A549 (cell line): ENCODE measurements at regions not wholly inside any gene's neighbourhood (a gene's known extent, or its start where the extent isn't known, plus 50 kb on each side); places are given as distances from the start of the nearest gene placed in this dataset.

Source experiments
- ATAC-seq, 2 experiments: fragments of 200-7000 bp in 1 of 2; fragments of >200 bp in 1 of 2; cut with Nextera tagmentation in 1 of 2; cut with Tn5 transposase in 1 of 2; 3 replicates each; pipeline versions ENCODE4 v1.8.0 to v1.9.1; 2018 to 2020; ENCODE audit warnings: mild to moderate bottlenecking in 1 of 2, moderate library complexity in 1 of 2
- CTCF ChIA-PET: fragments of 300-600 bp; sonication (Branson Sonifier 250); formaldehyde crosslinking; extraction: SDS; loops from one replicate; lab custom pipeline; 2021; ENCODE audit warnings: antibody characterized with exemption, inconsistent platforms; lab: Yijun Ruan, JAX
- POLR2A ChIA-PET: fragments of 350-600 bp; formaldehyde crosslinking; extraction: SDS; loops from one replicate; lab custom pipeline; 2021; ENCODE audit warnings: antibody characterized with exemption, inconsistent platforms; lab: Yijun Ruan, JAX
- DNase-seq, 2 experiments: peaks; one replicate each; pipeline versions ENCODE4 v3.0.0 to v3.0.0-alpha.2; 2011 to 2016; ENCODE audit warnings: low read depth in 1 of 2, low spot score in 1 of 2
- FAIRE-seq: peaks from 2 replicates; lab custom pipeline; 2011; peaks lifted over from hg19 to GRCh38; lab: Jason Lieb, UNC
- H3K27ac ChIP-seq, 2 experiments: fragments of >200 bp; sonication (Bioruptor Twin); formaldehyde crosslinking; 3 replicates each; pipeline ENCODE4 v1.5.1; 2016 to 2017
- H3K4me1 ChIP-seq: fragments of >200 bp; sonication (Bioruptor Twin); formaldehyde crosslinking; 3 replicates; pipeline ENCODE4 v1.6.1; 2016
- H3K4me2 ChIP-seq: fragments of >200 bp; sonication (Bioruptor Twin); formaldehyde crosslinking; 3 replicates; pipeline ENCODE4 v1.6.1; 2016
- H3K4me3 ChIP-seq: fragments of >200 bp; sonication (Bioruptor Twin); formaldehyde crosslinking; 3 replicates; pipeline ENCODE4 v1.5.1; 2016
- H3K9me3 ChIP-seq: fragments of >200 bp; sonication (Bioruptor Twin); formaldehyde crosslinking; 3 replicates; pipeline ENCODE4 v1.6.1; 2016
- CBX2 ChIP-seq: fragments of 200-600 bp; sonication (generic); IDR thresholded peaks from 2 replicates; pipeline ENCODE4 v1.6.1; 2016; ENCODE audit warnings: low read depth, mild to moderate bottlenecking, borderline replicate concordance
- CBX8 ChIP-seq: fragments of 200-600 bp; sonication (generic); IDR thresholded peaks from 2 replicates; pipeline ENCODE4 v1.6.1; 2016
- CEBPB ChIP-seq, 2 experiments: fragments of >200 bp in 1 of 2; sonication (Bioruptor Twin) in 1 of 2; formaldehyde crosslinking in 1 of 2; IDR thresholded peaks; 2 replicates each; pipeline ENCODE4 v1.6.1; 2012 to 2016
- CHD2 ChIP-seq: fragments of 150-350 bp; IDR thresholded peaks from 2 replicates; pipeline ENCODE4 v1.6.1; 2014; ENCODE audit warnings: low read length; ENCODE audit not compliant: partially characterized antibody
- EHF ChIP-seq: fragments of 250-450 bp; sonication (Bioruptor Pico); IDR thresholded peaks from 2 replicates; pipeline ENCODE4 v1.5.0; 2020; ENCODE audit warnings: mild to moderate bottlenecking
- EHMT2 ChIP-seq: fragments of 200-600 bp; sonication (generic); IDR thresholded peaks from 2 replicates; pipeline ENCODE4 v1.6.1; 2016; ENCODE audit warnings: antibody characterized with exemption, low read depth, mild to moderate bottlenecking, moderate library complexity
- ESRRA ChIP-seq: fragments of 150-350 bp; IDR thresholded peaks from 2 replicates; pipeline ENCODE4 v1.6.1; 2014; ENCODE audit warnings: mild to moderate bottlenecking, low read length, borderline replicate concordance
- FOSB ChIP-seq: fragments of 250-450 bp; sonication (Bioruptor Pico); IDR thresholded peaks from 2 replicates; pipeline ENCODE4 v1.5.0; 2020; ENCODE audit warnings: mild to moderate bottlenecking, moderate library complexity
- HES2 ChIP-seq: fragments of >200 bp; sonication (Bioruptor Twin); formaldehyde crosslinking; IDR thresholded peaks from 2 replicates; pipeline ENCODE4 v1.6.1; 2016
- HMGXB4 ChIP-seq: fragments of 250-450 bp; sonication (Bioruptor Pico); IDR thresholded peaks from 2 replicates; pipeline ENCODE4 v1.5.0; 2021; ENCODE audit warnings: mild to moderate bottlenecking, moderate library complexity, borderline replicate concordance
- HOXB13 ChIP-seq: fragments of 250-450 bp; sonication (Bioruptor Pico); IDR thresholded peaks from 2 replicates; pipeline ENCODE4 v1.5.0; 2020; ENCODE audit warnings: low read depth, mild to moderate bottlenecking, moderate library complexity
- HOXB5 ChIP-seq: fragments of 250-450 bp; sonication (Bioruptor Pico); IDR thresholded peaks from 2 replicates; pipeline ENCODE4 v1.5.0; 2020; ENCODE audit warnings: mild to moderate bottlenecking, moderate library complexity
- JUNB ChIP-seq: fragments of >200 bp; sonication (Bioruptor Twin); formaldehyde crosslinking; IDR thresholded peaks from 2 replicates; pipeline ENCODE4 v1.6.1; 2016
- KDM1A ChIP-seq: fragments of 200-600 bp; sonication (generic); IDR thresholded peaks from 2 replicates; pipeline ENCODE4 v1.6.1; 2016; ENCODE audit warnings: low read depth, mild to moderate bottlenecking
- KDM5A ChIP-seq: fragments of 200-600 bp; sonication (generic); IDR thresholded peaks from 2 replicates; pipeline ENCODE4 v1.6.1; 2016; ENCODE audit warnings: antibody characterized with exemption, mild to moderate bottlenecking
- MAFK ChIP-seq: fragments of 450-650 bp; IDR thresholded peaks from 2 replicates; pipeline ENCODE4 v1.6.1; 2014; ENCODE audit not compliant: partially characterized antibody
- MAZ ChIP-seq: fragments of 150-350 bp; IDR thresholded peaks from 2 replicates; pipeline ENCODE4 v1.6.1; 2014; ENCODE audit warnings: antibody characterized with exemption, low read depth, low read length, borderline replicate concordance
- MYC ChIP-seq: IDR thresholded peaks from 2 replicates; pipeline ENCODE4 v1.6.1; 2012; ENCODE audit warnings: mild to moderate bottlenecking, inconsistent platforms, low read length, improper control_type of control experiment, borderline replicate concordance
- NFE2L2 ChIP-seq: fragments of 150-350 bp; conservative IDR thresholded peaks from 2 replicates; pipeline ENCODE4 v1.6.1; 2014; ENCODE audit warnings: low read length
- NPAS2 ChIP-seq: fragments of 250-450 bp; sonication (Bioruptor Pico); IDR thresholded peaks from 2 replicates; pipeline ENCODE4 v1.8.0; 2022; ENCODE audit warnings: mild to moderate bottlenecking, moderate library complexity, borderline replicate concordance
- NR3C1 ChIP-seq: fragments of >200 bp; sonication (Bioruptor Twin); formaldehyde crosslinking; IDR thresholded peaks from 3 replicates; pipeline ENCODE4 v1.6.1; 2017
- POLR2A ChIP-seq: IDR thresholded peaks from 2 replicates; pipeline ENCODE4 v1.6.1; 2012; ENCODE audit warnings: mild to moderate bottlenecking, low read length
- RFX5 ChIP-seq: fragments of 450-650 bp; IDR thresholded peaks from 2 replicates; pipeline ENCODE4 v1.7.1; 2014; ENCODE audit warnings: antibody characterized with exemption, mild to moderate bottlenecking, moderate library complexity
- TFCP2L1 ChIP-seq: fragments of 250-450 bp; sonication (Bioruptor Pico); IDR thresholded peaks from 2 replicates; pipeline ENCODE4 v1.5.0; 2021; ENCODE audit warnings: mild to moderate bottlenecking
- TP53 ChIP-seq: fragments of 250-450 bp; sonication (Bioruptor Pico); IDR thresholded peaks from 2 replicates; pipeline ENCODE4 v1.5.0; 2021; ENCODE audit warnings: mild to moderate bottlenecking, moderate library complexity
- USF2 ChIP-seq: fragments of 450-650 bp; IDR thresholded peaks from 2 replicates; pipeline ENCODE4 v1.6.1; 2014; ENCODE audit warnings: antibody characterized with exemption
- ZFP36 ChIP-seq: fragments of 450-650 bp; IDR thresholded peaks from 2 replicates; pipeline ENCODE4 v1.6.1; 2014; ENCODE audit warnings: borderline replicate concordance; ENCODE audit not compliant: partially characterized antibody
- ZNF302 ChIP-seq: fragments of 250-450 bp; sonication (Bioruptor Pico); IDR thresholded peaks from 2 replicates; pipeline ENCODE4 v1.9.0; 2021; ENCODE audit warnings: inconsistent platforms, mild to moderate bottlenecking, moderate library complexity
- ZSCAN20 ChIP-seq: fragments of 250-450 bp; sonication (Bioruptor Pico); IDR thresholded peaks from 2 replicates; pipeline ENCODE4 v1.8.0; 2022; ENCODE audit warnings: mild to moderate bottlenecking, moderate library complexity
- WGBS: methylation state at CpG from one replicate; pipeline ENCODE4 v1.1.6; 2017; ENCODE audit errors: missing lambda C conversion rate; 5-methylcytosine and 5-hydroxymethylcytosine counted together
- TF ChIP-seq, protein P1 (sequence below): fragments of >200 bp; sonication (Bioruptor Twin); formaldehyde crosslinking; IDR thresholded peaks from 3 replicates; pipeline ENCODE4 v1.6.1; 2016
- TF ChIP-seq, protein P2 (sequence below): fragments of >200 bp; sonication (Bioruptor Twin); formaldehyde crosslinking; IDR thresholded peaks from 3 replicates; pipeline ENCODE4 v1.5.1; 2016
- TF ChIP-seq, protein P3 (sequence below): fragments of 250-450 bp; sonication (Bioruptor Pico); IDR thresholded peaks from 2 replicates; pipeline ENCODE4 v1.5.0; 2020; ENCODE audit warnings: low read depth, mild to moderate bottlenecking, moderate library complexity
- TF ChIP-seq, protein P4 (sequence below): fragments of 150-350 bp; IDR thresholded peaks from 2 replicates; pipeline ENCODE4 v1.6.1; 2014; ENCODE audit warnings: low read depth, mild to moderate bottlenecking, low read length

DNA sequence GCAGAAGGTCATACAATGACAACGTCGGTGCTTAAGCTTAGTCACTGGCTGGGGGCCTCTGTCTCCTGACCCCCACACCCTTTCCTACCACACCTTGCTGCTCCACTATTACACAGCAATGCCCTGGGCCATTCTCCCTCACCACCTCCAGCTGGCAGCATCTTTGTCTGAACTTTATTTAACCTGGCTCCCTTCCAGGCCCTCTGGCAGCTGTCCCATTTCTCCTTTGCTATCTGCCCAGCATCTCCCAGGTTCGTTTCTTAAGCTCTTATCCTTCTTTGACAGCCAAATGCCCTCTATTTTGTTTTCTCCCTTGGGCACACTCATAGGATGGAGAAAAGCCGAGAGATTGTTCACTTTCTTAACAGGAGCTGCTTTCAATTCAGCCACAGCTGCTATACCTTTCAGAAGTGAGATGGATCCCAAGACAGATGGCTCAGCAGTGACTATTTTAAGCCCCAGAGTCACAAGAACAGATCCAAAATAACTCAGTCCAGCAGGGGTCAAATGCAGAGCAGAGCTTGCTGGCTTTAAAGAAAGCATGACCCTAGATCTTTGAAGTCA is 1277.1 kb upstream of the AUTS2 start (continued):
- TF ChIP-seq, protein P1, sequence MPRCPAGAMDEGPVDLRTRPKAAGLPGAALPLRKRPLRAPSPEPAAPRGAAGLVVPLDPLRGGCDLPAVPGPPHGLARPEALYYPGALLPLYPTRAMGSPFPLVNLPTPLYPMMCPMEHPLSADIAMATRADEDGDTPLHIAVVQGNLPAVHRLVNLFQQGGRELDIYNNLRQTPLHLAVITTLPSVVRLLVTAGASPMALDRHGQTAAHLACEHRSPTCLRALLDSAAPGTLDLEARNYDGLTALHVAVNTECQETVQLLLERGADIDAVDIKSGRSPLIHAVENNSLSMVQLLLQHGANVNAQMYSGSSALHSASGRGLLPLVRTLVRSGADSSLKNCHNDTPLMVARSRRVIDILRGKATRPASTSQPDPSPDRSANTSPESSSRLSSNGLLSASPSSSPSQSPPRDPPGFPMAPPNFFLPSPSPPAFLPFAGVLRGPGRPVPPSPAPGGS = 0 out of 3 replicates have a peak, but pooled peaks have one; percentile 36
- TF ChIP-seq EHMT2 = no peak
- TF ChIP-seq RFX5 = no peak
- no peak for TF ChIP-seq ZFP36
- no peak for TF ChIP-seq HOXB5
- no peak for TF ChIP-seq MAZ
- TF ChIP-seq, protein P2, sequence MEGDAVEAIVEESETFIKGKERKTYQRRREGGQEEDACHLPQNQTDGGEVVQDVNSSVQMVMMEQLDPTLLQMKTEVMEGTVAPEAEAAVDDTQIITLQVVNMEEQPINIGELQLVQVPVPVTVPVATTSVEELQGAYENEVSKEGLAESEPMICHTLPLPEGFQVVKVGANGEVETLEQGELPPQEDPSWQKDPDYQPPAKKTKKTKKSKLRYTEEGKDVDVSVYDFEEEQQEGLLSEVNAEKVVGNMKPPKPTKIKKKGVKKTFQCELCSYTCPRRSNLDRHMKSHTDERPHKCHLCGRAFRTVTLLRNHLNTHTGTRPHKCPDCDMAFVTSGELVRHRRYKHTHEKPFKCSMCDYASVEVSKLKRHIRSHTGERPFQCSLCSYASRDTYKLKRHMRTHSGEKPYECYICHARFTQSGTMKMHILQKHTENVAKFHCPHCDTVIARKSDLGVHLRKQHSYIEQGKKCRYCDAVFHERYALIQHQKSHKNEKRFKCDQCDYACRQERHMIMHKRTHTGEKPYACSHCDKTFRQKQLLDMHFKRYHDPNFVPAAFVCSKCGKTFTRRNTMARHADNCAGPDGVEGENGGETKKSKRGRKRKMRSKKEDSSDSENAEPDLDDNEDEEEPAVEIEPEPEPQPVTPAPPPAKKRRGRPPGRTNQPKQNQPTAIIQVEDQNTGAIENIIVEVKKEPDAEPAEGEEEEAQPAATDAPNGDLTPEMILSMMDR = no peak
- no peak for TF ChIP-seq NFE2L2
- TF ChIP-seq JUNB = peak; percentile 42; the same call in 1 of the 2 replicates
- no peak for TF ChIP-seq KDM1A
- no peak for TF ChIP-seq NPAS2
- TF ChIP-seq ZNF302 (CRISPR knock-in tag) = no peak
- no peak for TF ChIP-seq CHD2
- TF ChIP-seq ZSCAN20 (CRISPR knock-in tag) = no peak
- no peak for TF ChIP-seq HOXB13
- no peak for TF ChIP-seq KDM5A
- no peak for TF ChIP-seq USF2
- no peak for TF ChIP-seq TP53
- TF ChIP-seq, protein P3, sequence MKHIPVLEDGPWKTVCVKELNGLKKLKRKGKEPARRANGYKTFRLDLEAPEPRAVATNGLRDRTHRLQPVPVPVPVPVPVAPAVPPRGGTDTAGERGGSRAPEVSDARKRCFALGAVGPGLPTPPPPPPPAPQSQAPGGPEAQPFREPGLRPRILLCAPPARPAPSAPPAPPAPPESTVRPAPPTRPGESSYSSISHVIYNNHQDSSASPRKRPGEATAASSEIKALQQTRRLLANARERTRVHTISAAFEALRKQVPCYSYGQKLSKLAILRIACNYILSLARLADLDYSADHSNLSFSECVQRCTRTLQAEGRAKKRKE = no peak
- no peak for TF ChIP-seq TFCP2L1
- TF ChIP-seq POLR2A = no peak
- TF ChIP-seq MAFK = no peak
- TF ChIP-seq CEBPB (IDR thresholded peaks at IDR 0.05) = 0 out of 4 replicates have a peak, but pooled peaks of 1 of the 2 experiments have one; percentile 32

DNA sequence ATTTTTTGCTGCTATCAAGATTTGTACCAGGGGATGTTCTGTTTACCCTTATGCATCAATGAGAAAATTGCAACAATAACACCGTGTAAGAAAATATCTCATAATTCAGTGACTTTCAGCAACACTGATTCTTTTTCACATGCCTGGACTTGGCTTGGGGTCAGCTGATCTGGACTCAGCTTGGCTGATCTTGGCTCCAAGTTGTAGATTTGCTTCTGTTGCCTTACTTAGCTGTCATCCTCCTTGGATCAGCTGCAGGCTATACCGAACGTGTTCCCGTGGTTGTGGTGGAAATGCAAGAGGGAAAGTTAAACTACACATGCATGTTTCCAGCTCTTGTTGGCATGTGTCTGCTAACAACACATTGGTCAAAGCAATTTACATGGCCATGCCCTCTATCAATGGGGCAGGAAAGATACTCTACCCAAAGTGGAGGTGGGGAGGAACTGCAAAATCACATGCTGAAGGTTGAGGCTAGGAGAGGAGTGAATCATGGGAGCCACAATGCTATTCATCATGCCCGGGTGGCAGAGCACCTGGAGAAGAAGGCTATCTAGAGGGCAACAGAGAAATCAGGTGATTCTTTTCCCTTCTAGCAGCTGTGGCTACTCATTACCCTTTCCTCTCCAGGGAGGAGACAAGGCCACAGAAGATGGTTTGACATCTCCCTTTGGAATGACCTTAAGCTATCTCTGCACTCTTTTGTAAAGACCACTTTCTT is 1276.3 kb upstream of the AUTS2 start:
- H3K4me3 ChIP-seq = no peak overlapping the region
- ChIA-PET POLR2A (interaction anchor here (1.1 kb wide), 1 partner anchor 145 kb away, joined by 3 read pairs; no protein-coding TSS in a partner anchor), CTCF (interaction anchor here (0.6 kb wide), 2 partner anchors 41 to 44 kb away, joined by 3 read pairs; no protein-coding TSS in a partner anchor)
- 74% methylated on average over 5 of the region's 5 CpGs for WGBS
- ATAC-seq (peak in 1 of 2 experiments; percentile 41; a peak in 4 of 6 replicates), FAIRE-seq (no peak), DNase-seq (no peak)
- peaks cover 32% of the 10 kb centered on the region for H3K4me1 ChIP-seq
- H3K4me2 ChIP-seq = peak overlapping the region; percentile 68
- no peaks in the 10 kb centered on the region for H3K9me3 ChIP-seq
- peak overlapping the region; percentile 45 to 58 for H3K27ac ChIP-seq
- TF ChIP-seq NR3C1 (no peak), RFX5 (no peak), CBX2 (no peak), HMGXB4 (CRISPR knock-in tag) (no peak), CBX8 (no peak), EHF (no peak), HES2 (no peak), MYC (no peak), FOSB (CRISPR knock-in tag) (no peak), ESRRA (no peak)
- TF ChIP-seq, protein P4, sequence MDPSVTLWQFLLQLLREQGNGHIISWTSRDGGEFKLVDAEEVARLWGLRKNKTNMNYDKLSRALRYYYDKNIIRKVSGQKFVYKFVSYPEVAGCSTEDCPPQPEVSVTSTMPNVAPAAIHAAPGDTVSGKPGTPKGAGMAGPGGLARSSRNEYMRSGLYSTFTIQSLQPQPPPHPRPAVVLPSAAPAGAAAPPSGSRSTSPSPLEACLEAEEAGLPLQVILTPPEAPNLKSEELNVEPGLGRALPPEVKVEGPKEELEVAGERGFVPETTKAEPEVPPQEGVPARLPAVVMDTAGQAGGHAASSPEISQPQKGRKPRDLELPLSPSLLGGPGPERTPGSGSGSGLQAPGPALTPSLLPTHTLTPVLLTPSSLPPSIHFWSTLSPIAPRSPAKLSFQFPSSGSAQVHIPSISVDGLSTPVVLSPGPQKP = no peak
